ENCODE measurements at regions not wholly inside any gene's neighbourhood (a gene's known extent, or its start where the extent isn't known, plus 50 kb on each side); places are given as distances from the start of the nearest gene placed in this dataset.

DNA sequence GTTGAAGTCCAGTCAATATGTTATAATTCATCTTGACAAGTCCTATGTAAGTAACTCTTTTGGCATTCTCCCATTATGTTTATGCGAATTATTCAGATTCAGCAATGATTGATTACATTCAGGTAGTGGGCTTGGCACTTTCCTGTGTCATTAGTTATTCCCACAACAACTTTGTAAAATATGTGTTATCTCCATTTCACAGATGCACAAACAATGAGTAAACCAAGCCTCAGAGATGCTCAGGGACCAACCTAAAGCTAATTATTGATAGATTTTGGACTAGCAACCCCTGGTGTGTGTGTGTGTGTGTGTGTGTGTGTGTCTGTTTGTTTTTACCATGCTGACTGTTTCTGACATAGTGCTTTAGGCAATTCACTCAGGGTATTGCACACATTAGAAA is 371.1 kb upstream of the C1orf87 start:
- Histone ChIP-seq H3K4me3 (ENCODE audit: low read length in 2 of 2) (no peak overlapping the region), H3K27ac (ENCODE audit: low read depth in 1 of 2, low read length in 1 of 2) (no peak overlapping the region), H3K4me1 (ENCODE audit: control insufficient read depth in 2 of 2, insufficient read depth in 2 of 2, low read length in 2 of 2) (no peaks in the 10 kb centered on the region), H3K9me3 (ENCODE audit: control insufficient read depth in 2 of 2, insufficient read depth in 1 of 2, low read length in 1 of 2) (no peaks in the 10 kb centered on the region), H3K27me3 (ENCODE audit: control insufficient read depth in 2 of 2, insufficient read depth in 1 of 2, low read length in 1 of 2) (no peaks in the 10 kb centered on the region), H3K36me3 (ENCODE audit: control insufficient read depth in 2 of 2, insufficient read depth in 2 of 2, low read length in 1 of 2) (no peaks in the 10 kb centered on the region)
- 93% methylated on average over 1 of the region's 1 CpG for WGBS
- no peak for DNase-seq (ENCODE audit: low read depth in 6 of 9, low spot score in 9 of 9)

DNA sequence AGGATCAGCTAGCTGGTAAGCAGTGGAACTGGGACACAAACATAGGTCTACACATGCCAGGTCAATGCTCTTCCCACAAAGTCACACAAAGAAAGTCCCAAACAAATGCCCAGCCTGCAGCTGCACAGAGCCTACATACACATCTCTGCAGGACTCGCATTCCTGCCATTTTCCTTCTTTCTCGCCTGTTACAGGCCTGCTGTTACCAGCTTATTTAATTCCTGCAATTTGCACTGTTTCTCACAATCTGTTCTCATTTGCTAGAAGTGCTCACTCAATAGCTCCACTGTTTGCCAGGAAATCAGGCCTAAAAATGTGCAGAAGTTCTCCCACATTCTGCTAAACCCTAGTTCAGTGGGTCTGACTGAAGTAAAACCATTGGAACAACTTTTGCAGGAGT is 362.6 kb upstream of the C1orf87 start:
- Histone ChIP-seq H3K27me3 (ENCODE audit: control insufficient read depth in 2 of 2, insufficient read depth in 1 of 2, low read length in 1 of 2) (no peaks in the 10 kb centered on the region), H3K4me3 (ENCODE audit: low read length in 2 of 2) (no peak overlapping the region), H3K27ac (ENCODE audit: low read depth in 1 of 2, low read length in 1 of 2) (no peak overlapping the region), H3K36me3 (ENCODE audit: control insufficient read depth in 2 of 2, insufficient read depth in 2 of 2, low read length in 1 of 2) (no peaks in the 10 kb centered on the region), H3K9me3 (ENCODE audit: control insufficient read depth in 2 of 2, insufficient read depth in 1 of 2, low read length in 1 of 2) (peaks cover 0 to 7% of the 10 kb centered on the region in 2 donors), H3K4me1 (ENCODE audit: control insufficient read depth in 2 of 2, insufficient read depth in 2 of 2, low read length in 2 of 2) (no peaks in the 10 kb centered on the region)
- 96% methylated on average over 2 of the region's 2 CpGs for WGBS
- no peak for DNase-seq (ENCODE audit: low read depth in 6 of 9, low spot score in 9 of 9)

DNA sequence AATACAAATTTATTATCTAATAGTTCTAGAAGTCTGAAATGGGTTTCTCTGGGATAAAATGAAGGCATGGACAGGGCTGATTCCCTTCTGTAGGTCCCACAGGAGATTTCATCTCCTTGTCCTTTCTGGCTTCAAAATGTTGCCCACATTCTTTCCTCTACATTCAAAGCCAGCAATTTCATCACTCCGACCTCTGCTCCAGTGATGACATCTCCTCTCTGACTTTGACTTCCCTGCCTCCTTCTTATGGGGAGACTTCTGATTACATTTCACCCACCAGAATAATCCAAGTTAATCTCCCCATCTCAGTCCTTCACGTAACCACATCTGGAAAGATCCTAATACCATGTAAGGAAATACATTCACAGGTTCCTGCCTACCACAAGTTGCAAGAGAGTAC is 358.0 kb upstream of the C1orf87 start:
- 91% methylated on average over 2 of the region's 2 CpGs for WGBS
- no peak overlapping the region for H3K4me3 ChIP-seq (ENCODE audit: low read length in 2 of 2)
- no peak overlapping the region for H3K27ac ChIP-seq (ENCODE audit: low read depth in 1 of 2, low read length in 1 of 2)
- no peaks in the 10 kb centered on the region for H3K36me3 ChIP-seq (ENCODE audit: control insufficient read depth in 2 of 2, insufficient read depth in 2 of 2, low read length in 1 of 2)
- no peaks in the 10 kb centered on the region for H3K27me3 ChIP-seq (ENCODE audit: control insufficient read depth in 2 of 2, insufficient read depth in 1 of 2, low read length in 1 of 2)
- H3K4me1 ChIP-seq (ENCODE audit: control insufficient read depth in 2 of 2, insufficient read depth in 2 of 2, low read length in 2 of 2) = no peaks in the 10 kb centered on the region
- H3K9me3 ChIP-seq (ENCODE audit: control insufficient read depth in 2 of 2, insufficient read depth in 1 of 2, low read length in 1 of 2) = peaks cover 0 to 7% of the 10 kb centered on the region in 2 donors
- DNase-seq (ENCODE audit: low read depth in 6 of 9, low spot score in 9 of 9) = no peak

GRCh38 chr1:60430375-60430774 is 356.8 kb upstream of the C1orf87 start:
- Histone ChIP-seq H3K9me3 (ENCODE audit: control insufficient read depth in 2 of 2, insufficient read depth in 1 of 2, low read length in 1 of 2) (peaks cover 0 to 7% of the 10 kb centered on the region in 2 donors), H3K4me1 (ENCODE audit: control insufficient read depth in 2 of 2, insufficient read depth in 2 of 2, low read length in 2 of 2) (no peaks in the 10 kb centered on the region), H3K36me3 (ENCODE audit: control insufficient read depth in 2 of 2, insufficient read depth in 2 of 2, low read length in 1 of 2) (no peaks in the 10 kb centered on the region), H3K4me3 (ENCODE audit: low read length in 2 of 2) (no peak overlapping the region), H3K27me3 (ENCODE audit: control insufficient read depth in 2 of 2, insufficient read depth in 1 of 2, low read length in 1 of 2) (no peaks in the 10 kb centered on the region), H3K27ac (ENCODE audit: low read depth in 1 of 2, low read length in 1 of 2) (no peak overlapping the region)
- 88% methylated on average over 2 of the region's 2 CpGs for WGBS
- peak in 1 of 9 donors; percentile 4 for DNase-seq (ENCODE audit: low read depth in 6 of 9, low spot score in 9 of 9)

- Histone ChIP-seq H3K4me3 (ENCODE audit: low read length in 2 of 2) (no peak overlapping the region), H3K27me3 (ENCODE audit: control insufficient read depth in 2 of 2, insufficient read depth in 1 of 2, low read length in 1 of 2) (no peaks in the 10 kb centered on the region), H3K27ac (ENCODE audit: low read depth in 1 of 2, low read length in 1 of 2) (no peak overlapping the region), H3K9me3 (ENCODE audit: control insufficient read depth in 2 of 2, insufficient read depth in 1 of 2, low read length in 1 of 2) (no peaks in the 10 kb centered on the region), H3K4me1 (ENCODE audit: control insufficient read depth in 2 of 2, insufficient read depth in 2 of 2, low read length in 2 of 2) (no peaks in the 10 kb centered on the region), H3K36me3 (ENCODE audit: control insufficient read depth in 2 of 2, insufficient read depth in 2 of 2, low read length in 1 of 2) (no peaks in the 10 kb centered on the region)
- 95% methylated on average over 4 of the region's 4 CpGs for WGBS
- DNase-seq (ENCODE audit: low read depth in 6 of 9, low spot score in 9 of 9) = no peak
Measured at GRCh38 chr1:60428127-60428526, 354.6 kb upstream of the C1orf87 start.

GRCh38 chr1:60427701-60428100 is 354.1 kb upstream of the C1orf87 start:
- H3K36me3 ChIP-seq (ENCODE audit: control insufficient read depth in 2 of 2, insufficient read depth in 2 of 2, low read length in 1 of 2) = no peaks in the 10 kb centered on the region
- 97% methylated on average over 2 of the region's 2 CpGs for WGBS
- no peak overlapping the region for H3K4me3 ChIP-seq (ENCODE audit: low read length in 2 of 2)
- H3K4me1 ChIP-seq (ENCODE audit: control insufficient read depth in 2 of 2, insufficient read depth in 2 of 2, low read length in 2 of 2) = no peaks in the 10 kb centered on the region
- DNase-seq (ENCODE audit: low read depth in 6 of 9, low spot score in 9 of 9) = no peak
- H3K27ac ChIP-seq (ENCODE audit: low read depth in 1 of 2, low read length in 1 of 2) = no peak overlapping the region
- H3K27me3 ChIP-seq (ENCODE audit: control insufficient read depth in 2 of 2, insufficient read depth in 1 of 2, low read length in 1 of 2) = no peaks in the 10 kb centered on the region
- no peaks in the 10 kb centered on the region for H3K9me3 ChIP-seq (ENCODE audit: control insufficient read depth in 2 of 2, insufficient read depth in 1 of 2, low read length in 1 of 2)

- H3K4me1 ChIP-seq (ENCODE audit: control insufficient read depth in 2 of 2, insufficient read depth in 2 of 2, low read length in 2 of 2) = no peaks in the 10 kb centered on the region
- WGBS = 93% methylated on average over 4 of the region's 4 CpGs
- no peaks in the 10 kb centered on the region for H3K27me3 ChIP-seq (ENCODE audit: control insufficient read depth in 2 of 2, insufficient read depth in 1 of 2, low read length in 1 of 2)
Measured at GRCh38 chr1:60427194-60427593, 353.6 kb upstream of the C1orf87 start.

DNA sequence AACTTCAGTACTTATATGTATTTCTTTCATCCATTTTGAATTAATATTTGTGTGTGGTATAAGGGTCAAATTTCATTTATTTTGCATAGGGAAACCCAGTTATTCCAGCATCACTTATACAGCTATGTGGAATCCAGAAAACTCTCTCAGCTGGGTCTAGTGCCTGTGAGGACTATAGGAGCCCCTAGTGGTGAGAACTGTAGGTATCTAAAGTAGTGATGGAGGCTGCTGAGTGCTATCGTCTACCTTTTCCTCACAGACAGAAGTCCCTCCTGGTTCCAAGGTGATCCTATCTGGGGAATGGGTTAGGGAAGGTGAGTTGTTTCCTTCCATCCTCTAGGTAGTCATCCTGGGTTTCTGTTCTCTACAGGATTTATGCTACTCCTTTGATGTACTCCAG is 352.0 kb upstream of the C1orf87 start:
- WGBS = 90% methylated on average over 1 of the region's 1 CpG
- no peaks in the 10 kb centered on the region for H3K36me3 ChIP-seq (ENCODE audit: control insufficient read depth in 2 of 2, insufficient read depth in 2 of 2, low read length in 1 of 2)
- H3K9me3 ChIP-seq (ENCODE audit: control insufficient read depth in 2 of 2, insufficient read depth in 1 of 2, low read length in 1 of 2) = no peaks in the 10 kb centered on the region
- no peak overlapping the region for H3K27ac ChIP-seq (ENCODE audit: low read depth in 1 of 2, low read length in 1 of 2)
- DNase-seq (ENCODE audit: low read depth in 6 of 9, low spot score in 9 of 9) = no peak
- no peaks in the 10 kb centered on the region for H3K4me1 ChIP-seq (ENCODE audit: control insufficient read depth in 2 of 2, insufficient read depth in 2 of 2, low read length in 2 of 2)
- no peaks in the 10 kb centered on the region for H3K27me3 ChIP-seq (ENCODE audit: control insufficient read depth in 2 of 2, insufficient read depth in 1 of 2, low read length in 1 of 2)
- no peak overlapping the region for H3K4me3 ChIP-seq (ENCODE audit: low read length in 2 of 2)

More at GRCh38 chr1:60427194-60427593, 353.6 kb upstream of the C1orf87 start:
- Histone ChIP-seq H3K4me3 (ENCODE audit: low read length in 2 of 2) (no peak overlapping the region), H3K27ac (ENCODE audit: low read depth in 1 of 2, low read length in 1 of 2) (no peak overlapping the region), H3K36me3 (ENCODE audit: control insufficient read depth in 2 of 2, insufficient read depth in 2 of 2, low read length in 1 of 2) (no peaks in the 10 kb centered on the region), H3K9me3 (ENCODE audit: control insufficient read depth in 2 of 2, insufficient read depth in 1 of 2, low read length in 1 of 2) (no peaks in the 10 kb centered on the region)
- no peak for DNase-seq (ENCODE audit: low read depth in 6 of 9, low spot score in 9 of 9)

- Histone ChIP-seq H3K4me1 (ENCODE audit: control insufficient read depth in 2 of 2, insufficient read depth in 2 of 2, low read length in 2 of 2) (no peaks in the 10 kb centered on the region), H3K27ac (ENCODE audit: low read depth in 1 of 2, low read length in 1 of 2) (no peak overlapping the region), H3K9me3 (ENCODE audit: control insufficient read depth in 2 of 2, insufficient read depth in 1 of 2, low read length in 1 of 2) (no peaks in the 10 kb centered on the region), H3K36me3 (ENCODE audit: control insufficient read depth in 2 of 2, insufficient read depth in 2 of 2, low read length in 1 of 2) (no peaks in the 10 kb centered on the region), H3K4me3 (ENCODE audit: low read length in 2 of 2) (no peak overlapping the region), H3K27me3 (ENCODE audit: control insufficient read depth in 2 of 2, insufficient read depth in 1 of 2, low read length in 1 of 2) (no peaks in the 10 kb centered on the region)
- WGBS = 62% methylated on average over 5 of the region's 5 CpGs
- DNase-seq (ENCODE audit: low read depth in 6 of 9, low spot score in 9 of 9) = no peak
Measured at GRCh38 chr1:60423146-60423780, 349.7 kb upstream of the C1orf87 start.

Data from thymus (tissue), 11 donors.